Sigmoid colon (tissue), 4 donors: ENCODE measurements at regions not wholly inside any gene's neighbourhood (a gene's known extent, or its start where the extent isn't known, plus 50 kb on each side); places are given as distances from the start of the nearest gene placed in this dataset.

Experiments used
- CTCF ChIP-seq, 4 experiments: fragments of 450-650 bp in 3 of 4; fragments of 200-600 bp in 1 of 4; IDR thresholded peaks; one replicate each; pipeline ENCODE4 v1.5.1; 2016 to 2019; ENCODE audit warnings: antibody characterized with exemption in 4 of 4, mild to moderate bottlenecking in 3 of 4, moderate library complexity in 2 of 4
- POLR2A ChIP-seq, 2 donors: fragments of 450-650 bp; IDR thresholded peaks; one replicate each; pipeline ENCODE4 v1.6.1; 2016; ENCODE audit warnings: antibody characterized with exemption in 2 of 2, mild to moderate bottlenecking in 2 of 2, moderate library complexity in 2 of 2
- POLR2AphosphoS5 ChIP-seq, 4 donors: sonication (generic); formaldehyde crosslinking; IDR thresholded peaks; one replicate each; pipeline ENCODE4 v1.6.1; 2017; ENCODE audit warnings: antibody characterized with exemption in 4 of 4

GRCh38 chr2:176848844-176849243, 363.8 kb upstream of the HNRNPA3 start:
- no peak for TF ChIP-seq CTCF (IDR thresholded peaks at IDR 0.05)
- no peak for TF ChIP-seq POLR2AphosphoS5 (IDR thresholded peaks at IDR 0.05)
- TF ChIP-seq POLR2A (IDR thresholded peaks at IDR 0.05): no peak
